Fibroblast of skin of left quadriceps (primary cell): ENCODE measurements at regions not wholly inside any gene's neighbourhood (a gene's known extent, or its start where the extent isn't known, plus 50 kb on each side); places are given as distances from the start of the nearest gene placed in this dataset.
"Not testable (repeated sequence)": the region's sequence is repeated elsewhere in the genome, so short reads cannot be mapped to it uniquely, and the experiment has no call there.

ENCODE experiments used
- DNase-seq, 2 experiments: peaks; one replicate each; pipeline ENCODE4 v3.0.0-alpha.2; 2013; ENCODE audit warnings: low read depth in 2 of 2

- DNase-seq: no peak
Measured at GRCh38 chr2:12871694-12872315, 155.1 kb downstream of the TRIB2 start.

DNA sequence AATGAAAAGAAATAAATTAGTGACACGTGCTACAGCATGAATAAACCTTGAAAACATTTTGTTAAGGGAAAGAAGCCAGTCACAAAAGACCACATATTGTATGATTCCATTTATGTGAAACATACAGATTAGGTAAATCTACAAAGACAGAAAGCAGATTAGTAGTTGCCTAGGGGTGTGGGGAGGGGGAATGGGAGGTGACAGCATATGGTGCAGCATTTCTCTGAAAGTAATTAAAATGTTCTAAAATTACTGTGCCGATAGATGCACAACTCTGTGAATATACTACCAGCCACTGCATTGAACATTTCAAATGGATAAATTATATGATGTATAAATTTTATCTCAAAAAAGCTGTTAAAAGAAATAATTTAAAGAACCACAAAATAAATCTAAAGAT lies 161.0 kb downstream of the TRIB2 start:
- no peak for DNase-seq

DNA sequence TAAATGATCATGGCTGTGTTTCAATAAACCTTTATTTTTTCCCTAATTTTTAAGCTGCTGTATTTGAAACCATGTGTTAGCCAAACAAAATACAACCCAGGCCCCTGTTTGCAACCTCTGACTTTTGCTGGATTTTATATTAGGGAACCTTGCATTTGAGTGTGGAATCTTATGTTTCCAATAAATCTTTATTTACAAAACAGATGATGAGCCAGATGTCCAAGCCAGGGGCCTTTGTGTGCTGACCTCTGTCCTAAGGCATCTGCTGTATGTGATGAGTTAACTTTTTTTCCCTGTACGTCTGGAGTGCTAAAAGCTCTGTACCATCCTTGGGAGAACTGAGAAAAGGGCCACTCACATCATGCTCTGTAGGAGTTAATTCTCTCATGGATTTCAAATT lies 162.9 kb downstream of the TRIB2 start:
- DNase-seq: no peak

- DNase-seq: no peak
Measured at GRCh38 chr2:12881952-12882351, 165.2 kb downstream of the TRIB2 start.

DNA sequence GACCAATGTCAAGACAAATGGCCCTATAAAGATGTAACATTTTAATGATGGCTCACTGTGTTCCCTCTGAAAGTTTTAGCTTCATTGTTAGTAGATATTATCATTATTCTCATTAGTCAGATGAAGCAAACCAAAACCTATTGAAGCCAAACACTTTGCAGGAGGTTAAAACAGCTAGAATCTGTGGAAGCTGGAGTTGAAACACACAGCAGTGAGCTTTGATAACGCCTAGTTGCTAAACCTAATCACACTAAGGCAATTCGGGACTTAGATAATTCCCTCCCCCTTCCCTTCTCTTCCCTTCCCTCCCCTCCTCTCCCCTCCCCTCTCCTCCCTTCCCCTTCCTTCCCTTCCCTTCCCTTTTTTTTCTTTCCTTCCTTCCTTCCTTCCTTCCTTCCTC lies 165.7 kb downstream of the TRIB2 start:
- no peak for DNase-seq

GRCh38 chr2:12883906-12884305 lies 167.2 kb downstream of the TRIB2 start:
- DNase-seq: no peak

- DNase-seq: peak; percentile 31 to 36
Measured at GRCh38 chr2:12884713-12885282, 168.1 kb downstream of the TRIB2 start.

DNA sequence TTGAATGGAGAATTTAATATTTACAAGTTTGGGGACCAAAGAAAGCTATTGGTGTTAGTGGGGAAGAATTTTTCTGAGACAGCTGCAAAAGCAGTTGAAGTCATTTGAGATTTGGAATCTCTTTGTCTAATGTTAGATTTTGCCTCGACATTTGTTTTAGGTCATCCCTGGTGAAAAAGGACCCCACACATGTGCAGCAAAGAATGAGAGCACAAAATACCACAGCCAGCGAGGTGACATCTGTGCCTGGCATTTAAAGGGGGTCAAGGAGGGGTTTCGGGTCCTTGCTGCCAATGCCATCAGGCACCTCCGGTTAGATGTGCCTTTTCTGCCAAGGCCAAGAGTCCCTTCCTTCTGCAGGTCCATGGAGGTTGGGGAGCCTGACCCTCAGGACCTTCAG lies 173.3 kb downstream of the TRIB2 start:
- no peak for DNase-seq

DNA sequence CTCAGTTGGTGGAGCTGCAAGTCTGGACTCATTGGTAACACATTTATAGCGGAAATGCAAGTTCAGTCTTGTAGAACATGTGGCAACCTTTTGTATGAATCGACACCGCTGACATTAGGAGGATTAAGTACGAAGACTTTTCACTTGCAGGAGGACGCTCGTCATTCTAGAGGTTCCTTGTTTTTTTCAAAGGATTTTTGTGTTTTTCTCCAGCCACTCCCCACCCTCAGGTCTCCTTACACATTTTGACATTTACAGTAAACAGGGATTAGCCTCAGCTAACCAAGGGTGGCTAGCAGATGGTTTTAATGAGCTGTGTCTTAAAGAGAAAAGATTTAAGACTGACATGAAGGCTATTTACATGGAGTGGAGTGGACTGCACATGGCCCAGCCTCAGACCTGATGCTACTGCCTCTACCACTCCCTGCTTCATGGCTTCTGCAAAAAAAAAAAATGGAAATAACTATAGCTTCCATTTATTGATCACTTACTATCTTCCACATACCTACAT lies 173.8 kb downstream of the TRIB2 start:
- DNase-seq: peak in 1 of 2 experiments; percentile 16

- DNase-seq: no peak
Measured at GRCh38 chr2:12895017-12895416, 178.3 kb downstream of the TRIB2 start.

DNA sequence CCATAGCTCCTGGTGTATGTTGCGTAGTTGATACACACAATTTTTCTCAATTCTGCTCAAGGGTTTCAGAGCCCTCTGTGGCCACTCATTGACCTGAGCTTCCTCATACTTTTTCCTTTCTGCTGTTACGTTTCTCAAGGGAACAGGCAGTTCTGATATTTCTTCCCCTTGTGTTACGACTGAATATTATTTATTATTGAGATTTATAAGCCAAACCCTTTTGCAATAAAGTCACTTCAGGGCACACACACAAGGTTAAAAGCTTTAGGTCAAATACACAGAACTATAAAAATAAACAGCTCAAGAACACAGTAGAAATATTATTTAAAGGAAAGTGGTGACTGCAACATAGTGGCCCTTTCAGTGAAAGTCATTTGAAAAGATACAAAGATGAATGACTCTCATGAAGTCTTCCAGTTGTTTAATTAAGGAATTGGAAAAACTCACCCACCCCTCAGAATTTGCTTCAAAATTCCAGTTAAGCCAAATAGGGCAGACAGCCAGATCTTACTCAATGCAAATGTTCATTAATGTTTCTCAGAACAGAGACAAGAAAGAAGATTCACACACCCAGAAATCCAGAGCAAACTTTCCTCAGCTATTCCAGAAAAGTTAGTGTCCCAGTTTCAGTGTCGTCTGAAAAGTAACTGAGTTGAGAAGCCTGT lies 179.7 kb downstream of the TRIB2 start:
- DNase-seq: no peak

DNA sequence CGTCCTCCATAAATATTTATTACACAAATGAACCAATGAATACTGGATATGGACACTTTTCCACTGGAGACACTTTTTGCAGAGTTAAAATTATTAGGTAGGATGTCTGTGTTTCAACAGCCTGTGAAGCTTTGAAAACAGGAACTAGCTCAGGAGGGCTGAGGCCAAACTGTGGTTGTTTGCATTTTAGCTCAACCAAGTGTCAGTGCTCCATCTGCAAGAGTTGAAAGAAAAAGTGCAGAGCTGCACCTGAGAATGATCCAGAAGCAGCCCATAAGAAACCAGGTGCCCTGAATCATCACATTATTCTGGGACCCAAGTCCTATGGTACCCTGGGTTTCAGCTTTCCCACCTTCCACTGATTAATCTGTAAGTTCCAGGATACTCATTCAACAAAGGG lies 180.4 kb downstream of the TRIB2 start:
- no peak for DNase-seq

DNA sequence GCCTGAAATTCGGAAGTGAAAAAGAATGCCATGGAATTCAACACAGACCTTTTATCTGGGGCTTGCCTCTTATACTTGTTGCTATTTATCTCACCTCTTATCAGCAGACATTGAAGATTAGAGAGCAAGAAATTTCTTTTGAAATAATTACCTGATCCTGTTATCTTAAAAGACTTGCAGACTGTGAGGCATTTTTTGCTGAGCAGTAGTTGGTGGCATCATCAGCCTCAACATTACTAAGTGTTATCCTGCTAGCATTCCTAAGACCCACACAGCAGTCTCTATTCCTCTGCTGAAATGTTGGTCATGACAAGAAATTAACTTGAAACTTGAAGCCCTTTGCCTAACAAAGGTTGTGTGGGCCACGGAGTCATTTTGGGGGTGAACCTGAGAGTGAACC lies 186.5 kb downstream of the TRIB2 start:
- no peak for DNase-seq

- no peak for DNase-seq
Measured at GRCh38 chr2:12910431-12910830, 193.7 kb downstream of the TRIB2 start.

DNA sequence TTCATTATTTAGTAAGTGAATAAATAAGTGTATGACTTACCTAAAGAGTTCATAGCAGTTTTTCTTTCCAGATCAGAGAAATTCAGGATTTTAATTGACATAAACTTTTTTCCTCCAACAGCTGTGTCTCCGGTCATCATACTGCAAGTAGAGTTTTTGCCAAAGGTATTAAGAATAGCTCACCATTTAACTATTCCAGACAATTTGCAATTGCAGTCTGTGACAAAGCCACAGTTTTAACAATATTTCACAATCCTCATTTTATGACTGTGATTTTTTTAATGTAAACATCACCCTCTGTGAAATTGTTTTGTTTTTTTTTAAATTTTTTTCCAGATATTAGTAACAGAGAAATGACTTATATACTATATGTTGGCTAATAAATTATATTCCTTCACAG lies 199.1 kb downstream of the TRIB2 start:
- no peak for DNase-seq

- no peak for DNase-seq
Measured at GRCh38 chr2:12918138-12918834, 201.6 kb downstream of the TRIB2 start.

- DNase-seq: peak; percentile 72 to 73
Measured at GRCh38 chr2:12918835-12919445, 202.2 kb downstream of the TRIB2 start.

DNA sequence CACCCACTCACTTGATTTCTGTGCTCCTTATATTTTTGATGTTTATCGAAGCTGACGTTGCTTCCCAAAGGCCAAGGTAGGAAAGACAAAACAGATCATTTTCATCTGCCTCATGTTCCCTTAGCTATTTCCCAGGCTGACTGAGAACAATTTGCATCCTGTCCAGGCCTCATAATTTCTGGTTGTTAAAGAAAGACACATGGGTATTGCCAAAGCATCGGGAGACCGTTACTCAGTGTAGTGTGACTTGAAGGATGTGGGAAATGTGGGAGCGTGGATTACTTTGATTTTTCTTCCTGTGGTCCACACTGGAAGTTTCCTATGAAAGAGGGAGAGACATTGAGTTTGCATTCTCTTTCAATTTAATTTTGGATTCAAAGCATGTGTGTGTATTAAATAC lies 204.6 kb downstream of the TRIB2 start:
- DNase-seq: no peak

- DNase-seq: peak in 1 of 2 experiments; percentile 30
Measured at GRCh38 chr2:12923907-12924610, 207.3 kb downstream of the TRIB2 start.

- not testable (repeated sequence) for DNase-seq
Measured at GRCh38 chr2:12926641-12927040, 209.9 kb downstream of the TRIB2 start.

DNA sequence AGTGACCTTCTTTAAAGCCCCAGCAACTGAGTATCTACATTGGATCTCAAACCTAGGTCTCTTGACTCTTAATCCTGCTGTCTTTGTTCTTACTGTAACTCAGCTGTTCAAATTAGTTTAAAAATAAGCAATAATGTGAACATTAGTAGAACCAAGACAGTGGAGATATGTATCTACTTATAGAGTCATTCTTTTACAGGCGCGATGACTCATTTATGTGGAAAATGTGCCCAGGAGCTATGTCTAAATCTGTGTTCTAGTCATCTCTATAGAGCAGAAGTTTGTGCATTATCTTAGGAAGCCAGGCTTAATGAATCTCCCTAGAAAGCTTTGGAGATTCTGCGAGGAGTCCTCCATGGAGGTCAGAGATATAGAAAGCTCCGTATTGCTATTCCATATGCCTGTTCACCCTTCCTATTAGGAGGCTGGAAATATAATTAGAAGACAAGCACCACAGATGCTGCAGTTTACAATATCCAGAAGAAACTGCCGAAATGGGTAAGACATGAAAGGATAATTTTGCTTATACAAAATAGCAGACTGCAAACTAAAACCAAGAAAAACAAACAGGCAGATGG lies 211.6 kb downstream of the TRIB2 start:
- DNase-seq: peak in 1 of 2 experiments; percentile 71
